ENCODE measurements at regions not wholly inside any gene's neighbourhood (a gene's known extent, or its start where the extent isn't known, plus 50 kb on each side); places are given as distances from the start of the nearest gene placed in this dataset.

GRCh38 chr21:24844671-24845070, 762.6 kb downstream of the MRPL39 start:
- Histone ChIP-seq H3K9ac (replicated peaks; ENCODE audit: extremely low read depth, insufficient read depth, low read length) (no peak overlapping the region), H3K9me3 (replicated peaks; ENCODE audit: control insufficient read depth, insufficient read depth, low read length) (no peaks in the 10 kb centered on the region), H3K4me1 (ENCODE audit: control insufficient read depth, extremely low read depth, insufficient read depth, low read length) (no peaks in the 10 kb centered on the region), H4K20me1 (replicated peaks; ENCODE audit: control insufficient read depth, extremely low read depth, insufficient read depth, low read length) (no peaks in the 10 kb centered on the region), H3K27me3 (ENCODE audit: control insufficient read depth in 2 of 2, insufficient read depth in 2 of 2, low read length in 2 of 2) (no peaks in the 10 kb centered on the region), H3K9me1 (replicated peaks; ENCODE audit: control insufficient read depth, extremely low read depth, insufficient read depth, low read length) (no peaks in the 10 kb centered on the region), H3K4me2 (ENCODE audit: insufficient read depth, low read length) (no peak overlapping the region), H3K36me3 (ENCODE audit: control insufficient read depth in 2 of 2, extremely low read depth in 1 of 2, insufficient read depth in 2 of 2, low read length in 2 of 2) (no peaks in the 10 kb centered on the region), H3K4me3 (replicated peaks in 1 of 3; ENCODE audit: insufficient read depth in 1 of 3, low read depth in 1 of 3, low read length in 3 of 3) (no peak overlapping the region), H3K79me2 (ENCODE audit: control insufficient read depth, insufficient read depth, low read length) (no peaks in the 10 kb centered on the region), H2AFZ (ENCODE audit: low read depth, low read length) (no peak overlapping the region), H3K27ac (ENCODE audit: insufficient read depth, low read depth, low read length) (no peak overlapping the region)
- intact Hi-C loops (cut with micrococcal nuclease) = no loop called here
- ChIA-PET CTCF (no interaction called here), POLR2A (no interaction called here)
- no TSS peak for BruUV-seq (replicated peaks)
- FAIRE-seq (no peak), DNase-seq (ENCODE audit: low read depth, low spot score) (no peak)
- TF ChIP-seq MAX (IDR thresholded peaks at IDR 0.05; ENCODE audit: insufficient read depth, insufficient read length) (no peak), FOS (IDR thresholded peaks at IDR 0.05; ENCODE audit: borderline replicate concordance, insufficient read depth, low read length) (no peak), GATA2 (IDR thresholded peaks at IDR 0.05; ENCODE audit: insufficient read depth, insufficient read length, low read depth, low read length) (no peak), POLR2AphosphoS5 (IDR thresholded peaks at IDR 0.05; ENCODE audit: insufficient read depth, low read depth, low read length) (no peak), MYC (IDR thresholded peaks at IDR 0.05; ENCODE audit: low read depth, low read length) (no peak), CTCF (IDR thresholded peaks at IDR 0.05; ENCODE audit: extremely low read depth in 1 of 2, insufficient read depth in 1 of 2, low read depth in 1 of 2, low read length in 2 of 2) (no peak), POLR2A (IDR thresholded peaks at IDR 0.05; ENCODE audit: low read depth, low read length) (no peak), JUN (IDR thresholded peaks at IDR 0.05; ENCODE audit: borderline replicate concordance, insufficient read depth, insufficient read length, low read depth) (no peak), EZH2 (IDR thresholded peaks at IDR 0.05; ENCODE audit: borderline replicate concordance, low read depth, low read length, severe bottlenecking) (no peak)
- dilution Hi-C loops (cut with MboI; ENCODE audit: extremely low pct_ligation_motif_present, low sequenced_read_pairs) = no loop called here

All from endothelial cell of umbilical vein (primary cell).